OCI-LY1 (cell line): ENCODE measurements at regions not wholly inside any gene's neighbourhood (a gene's known extent, or its start where the extent isn't known, plus 50 kb on each side); places are given as distances from the start of the nearest gene placed in this dataset.

Experiments
- CTCF ChIP-seq: fragments of 200-600 bp; sonication (generic), shearing (Covaris generic); IDR thresholded peaks from 2 replicates; pipeline ENCODE4 v1.5.1; 2017; ENCODE audit warnings: mild to moderate bottlenecking, antibody characterized with exemption, low read length, moderate library complexity, mixed read lengths
- EZH2 ChIP-seq: fragments of 200-600 bp; sonication (generic), shearing (Covaris generic); IDR thresholded peaks from 2 replicates; pipeline ENCODE4 v1.8.0; 2017; ENCODE audit warnings: borderline replicate concordance, mixed run types, mild to moderate bottlenecking, antibody characterized with exemption, low read length, moderate library complexity, mixed read lengths

- no peak for TF ChIP-seq EZH2
- no peak for TF ChIP-seq CTCF
These were observed 145.3 kb upstream of the IQSEC1 start for GRCh38 chr3:13218541-13218908.
